PC-3 (cell line): ENCODE measurements at regions not wholly inside any gene's neighbourhood (a gene's known extent, or its start where the extent isn't known, plus 50 kb on each side); places are given as distances from the start of the nearest gene placed in this dataset.

Source experiments
- CTCF ChIP-seq: fragments of 300-600 bp; sonication (generic); conservative IDR thresholded peaks from 2 replicates; pipeline ENCODE4 v1.5.1; 2017; ENCODE audit warnings: antibody characterized with exemption, low read depth, mild to moderate bottlenecking, low read length
- EZH2phosphoT487 ChIP-seq: fragments of 300-600 bp; sonication (generic); IDR thresholded peaks from 2 replicates; pipeline ENCODE4 v1.6.1; 2018; ENCODE audit warnings: mild to moderate bottlenecking, antibody characterized with exemption, low read length, borderline replicate concordance

GRCh38 chr1:192877283-192877886 lies 68.5 kb downstream of the RGS2 start:
- TF ChIP-seq EZH2phosphoT487 = no peak
- TF ChIP-seq CTCF = no peak
